ENCODE measurements at regions not wholly inside any gene's neighbourhood (a gene's known extent, or its start where the extent isn't known, plus 50 kb on each side); places are given as distances from the start of the nearest gene placed in this dataset.

DNA sequence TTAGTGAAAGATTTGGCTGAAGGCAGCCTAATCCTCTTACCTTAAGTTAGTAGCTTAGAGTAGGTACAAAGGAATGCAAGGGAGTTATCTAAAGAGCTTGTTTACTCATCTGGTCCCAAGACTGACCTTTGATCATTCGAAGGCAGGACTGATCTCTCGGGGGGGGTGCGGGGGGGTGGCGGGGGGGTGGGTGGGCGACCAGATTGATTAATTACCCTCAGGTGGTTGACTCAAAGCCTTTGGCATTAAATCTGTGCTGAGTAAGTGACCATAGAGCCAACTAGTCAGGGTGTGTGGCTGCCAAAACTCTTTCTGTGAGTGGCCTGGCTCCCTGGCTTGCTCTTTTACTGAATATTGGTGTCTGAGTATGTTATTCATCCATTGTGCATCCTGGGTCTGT, 731.9 kb upstream of the FBXO33 start:
- Histone ChIP-seq H3K9me3 (ENCODE audit: control insufficient read depth, low read length) (peaks cover 75% of the 10 kb centered on the region), H3K9ac (ENCODE audit: extremely low read depth, low read length, poor library complexity, severe bottlenecking) (no peak overlapping the region), H3K36me3 (ENCODE audit: control insufficient read depth, insufficient read depth, low read length) (no peaks in the 10 kb centered on the region), H3K4me1 (ENCODE audit: control insufficient read depth, insufficient read depth, low read length) (no peaks in the 10 kb centered on the region), H3K27me3 (ENCODE audit: control insufficient read depth, insufficient read depth, low read length, poor library complexity, severe bottlenecking) (no peaks in the 10 kb centered on the region), H3K27ac (ENCODE audit: low read depth, low read length) (no peak overlapping the region), H3K4me3 (ENCODE audit: low read length) (peak overlapping the region; percentile 41)
- H3K9me3 Mint-ChIP-seq = peaks cover 76% of the 10 kb centered on the region
- H3K27me3 Mint-ChIP-seq (ENCODE audit: insufficient read depth) = no peaks in the 10 kb centered on the region
- H3K4me1 Mint-ChIP-seq = peaks cover 4% of the 10 kb centered on the region
- DNase-seq = no peak
- H3K36me3 Mint-ChIP-seq (ENCODE audit: low read depth) = peaks cover 9% of the 10 kb centered on the region
- TF ChIP-seq, protein P1, sequence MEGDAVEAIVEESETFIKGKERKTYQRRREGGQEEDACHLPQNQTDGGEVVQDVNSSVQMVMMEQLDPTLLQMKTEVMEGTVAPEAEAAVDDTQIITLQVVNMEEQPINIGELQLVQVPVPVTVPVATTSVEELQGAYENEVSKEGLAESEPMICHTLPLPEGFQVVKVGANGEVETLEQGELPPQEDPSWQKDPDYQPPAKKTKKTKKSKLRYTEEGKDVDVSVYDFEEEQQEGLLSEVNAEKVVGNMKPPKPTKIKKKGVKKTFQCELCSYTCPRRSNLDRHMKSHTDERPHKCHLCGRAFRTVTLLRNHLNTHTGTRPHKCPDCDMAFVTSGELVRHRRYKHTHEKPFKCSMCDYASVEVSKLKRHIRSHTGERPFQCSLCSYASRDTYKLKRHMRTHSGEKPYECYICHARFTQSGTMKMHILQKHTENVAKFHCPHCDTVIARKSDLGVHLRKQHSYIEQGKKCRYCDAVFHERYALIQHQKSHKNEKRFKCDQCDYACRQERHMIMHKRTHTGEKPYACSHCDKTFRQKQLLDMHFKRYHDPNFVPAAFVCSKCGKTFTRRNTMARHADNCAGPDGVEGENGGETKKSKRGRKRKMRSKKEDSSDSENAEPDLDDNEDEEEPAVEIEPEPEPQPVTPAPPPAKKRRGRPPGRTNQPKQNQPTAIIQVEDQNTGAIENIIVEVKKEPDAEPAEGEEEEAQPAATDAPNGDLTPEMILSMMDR (conservative IDR thresholded peaks at IDR 0.05) = no peak
- H3K4me3 Mint-ChIP-seq = no peak overlapping the region
- WGBS, 2 experiments (ENCODE audit: insufficient coverage in 1 of 2, insufficient read length in 1 of 2) = no CpG with 5 or more reads among the region's 5 CpGs
- H3K27ac Mint-ChIP-seq = no peak overlapping the region

DNA sequence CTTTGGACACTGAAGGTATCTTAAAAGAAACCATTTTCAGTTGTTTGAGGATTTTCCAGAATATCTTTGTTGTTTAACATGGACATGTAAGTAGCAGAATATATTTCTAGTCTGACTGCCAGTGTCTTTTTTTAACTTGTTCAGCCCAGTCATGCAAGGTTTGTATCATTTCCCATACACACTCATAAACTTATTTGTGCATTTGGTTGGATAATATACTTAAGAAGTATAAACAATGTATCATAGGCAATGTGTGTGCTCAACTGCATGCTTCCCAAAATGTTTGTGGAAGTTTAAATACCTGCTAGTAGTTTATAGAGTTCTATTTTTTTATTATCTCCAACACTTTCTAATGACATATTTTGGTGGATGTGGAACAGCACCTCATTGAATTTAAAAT, 707.4 kb upstream of the FBXO33 start:
- Histone ChIP-seq H3K9me3 (ENCODE audit: control insufficient read depth, low read length) (peaks cover 5% of the 10 kb centered on the region), H3K4me1 (ENCODE audit: control insufficient read depth, insufficient read depth, low read length) (no peaks in the 10 kb centered on the region), H3K4me3 (ENCODE audit: low read length) (no peak overlapping the region), H3K27me3 (ENCODE audit: control insufficient read depth, insufficient read depth, low read length, poor library complexity, severe bottlenecking) (no peaks in the 10 kb centered on the region), H3K9ac (ENCODE audit: extremely low read depth, low read length, poor library complexity, severe bottlenecking) (no peak overlapping the region), H3K36me3 (ENCODE audit: control insufficient read depth, insufficient read depth, low read length) (no peaks in the 10 kb centered on the region), H3K27ac (ENCODE audit: low read depth, low read length) (no peak overlapping the region)
- Mint-ChIP-seq H3K27me3 (ENCODE audit: insufficient read depth) (no peaks in the 10 kb centered on the region), H3K27ac (no peak overlapping the region), H3K9me3 (peaks cover 11% of the 10 kb centered on the region), H3K36me3 (ENCODE audit: low read depth) (no peaks in the 10 kb centered on the region), H3K4me1 (peaks cover 3% of the 10 kb centered on the region), H3K4me3 (no peak overlapping the region)
- TF ChIP-seq, protein P1 (conservative IDR thresholded peaks at IDR 0.05) = no peak
- DNase-seq = no peak

DNA sequence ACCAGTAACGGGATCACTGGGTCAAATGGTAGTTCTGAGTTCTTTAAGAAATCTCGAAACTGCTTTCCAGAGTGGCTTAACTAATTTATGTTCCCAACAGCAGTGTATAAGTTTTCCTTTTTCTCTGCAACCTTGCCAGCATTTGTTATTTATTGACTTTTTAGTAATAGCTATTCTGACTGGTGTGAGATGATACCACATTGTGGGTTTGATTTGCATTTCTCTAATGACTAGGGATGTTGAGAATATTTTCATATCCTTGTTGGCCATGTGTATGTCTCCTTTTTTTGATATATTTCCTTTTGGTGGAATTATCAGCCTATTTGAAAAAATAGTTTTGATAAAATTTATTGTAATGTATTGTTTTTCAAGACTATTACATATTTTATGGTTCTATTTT, 701.2 kb upstream of the FBXO33 start:
- DNase-seq = no peak
- no peaks in the 10 kb centered on the region for H3K36me3 ChIP-seq (ENCODE audit: control insufficient read depth, insufficient read depth, low read length)
- no peaks in the 10 kb centered on the region for H3K36me3 Mint-ChIP-seq (ENCODE audit: low read depth)
- peaks cover 5% of the 10 kb centered on the region for H3K9me3 ChIP-seq (ENCODE audit: control insufficient read depth, low read length)
- H3K27me3 ChIP-seq (ENCODE audit: control insufficient read depth, insufficient read depth, low read length, poor library complexity, severe bottlenecking) = no peaks in the 10 kb centered on the region
- H3K27ac Mint-ChIP-seq = no peak overlapping the region
- peaks cover 3% of the 10 kb centered on the region for H3K4me1 Mint-ChIP-seq
- no peaks in the 10 kb centered on the region for H3K4me1 ChIP-seq (ENCODE audit: control insufficient read depth, insufficient read depth, low read length)
- no peak overlapping the region for H3K9ac ChIP-seq (ENCODE audit: extremely low read depth, low read length, poor library complexity, severe bottlenecking)
- H3K4me3 Mint-ChIP-seq = no peak overlapping the region
- H3K27ac ChIP-seq (ENCODE audit: low read depth, low read length) = no peak overlapping the region
- no peak overlapping the region for H3K4me3 ChIP-seq (ENCODE audit: low read length)
- H3K9me3 Mint-ChIP-seq = peaks cover 9% of the 10 kb centered on the region
- WGBS, 2 experiments (ENCODE audit: insufficient coverage in 1 of 2, insufficient read length in 1 of 2) = 96 to 100% methylated on average over 2 of the region's 2 CpGs
- H3K27me3 Mint-ChIP-seq (ENCODE audit: insufficient read depth) = no peaks in the 10 kb centered on the region
- TF ChIP-seq, protein P1 (conservative IDR thresholded peaks at IDR 0.05) = no peak
